ENCODE measurements at regions not wholly inside any gene's neighbourhood (a gene's known extent, or its start where the extent isn't known, plus 50 kb on each side); places are given as distances from the start of the nearest gene placed in this dataset.

DNA sequence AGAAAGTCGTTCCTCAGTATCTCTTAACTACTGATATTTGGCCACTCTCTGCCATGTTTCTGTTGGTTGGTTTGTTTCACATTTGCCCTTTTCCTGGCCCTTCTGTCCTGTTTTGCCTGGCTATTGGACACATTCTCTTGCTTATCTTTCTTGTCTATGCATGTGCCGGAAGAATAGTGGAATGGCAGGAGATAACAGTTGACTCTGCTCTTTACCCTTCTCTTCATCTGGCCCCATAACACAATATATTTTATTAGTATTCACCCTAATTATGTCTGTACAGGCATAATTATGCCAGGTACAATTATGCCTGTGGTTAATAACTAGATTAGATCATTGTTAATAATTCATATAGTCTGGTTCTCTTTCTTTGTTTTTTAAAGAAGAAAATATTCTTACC, 243.5 kb upstream of the LMO3 start:
- no peak for FAIRE-seq
- DNase-seq (ENCODE audit: insufficient read length, low spot score): no peak
- TF ChIP-seq, protein P1, sequence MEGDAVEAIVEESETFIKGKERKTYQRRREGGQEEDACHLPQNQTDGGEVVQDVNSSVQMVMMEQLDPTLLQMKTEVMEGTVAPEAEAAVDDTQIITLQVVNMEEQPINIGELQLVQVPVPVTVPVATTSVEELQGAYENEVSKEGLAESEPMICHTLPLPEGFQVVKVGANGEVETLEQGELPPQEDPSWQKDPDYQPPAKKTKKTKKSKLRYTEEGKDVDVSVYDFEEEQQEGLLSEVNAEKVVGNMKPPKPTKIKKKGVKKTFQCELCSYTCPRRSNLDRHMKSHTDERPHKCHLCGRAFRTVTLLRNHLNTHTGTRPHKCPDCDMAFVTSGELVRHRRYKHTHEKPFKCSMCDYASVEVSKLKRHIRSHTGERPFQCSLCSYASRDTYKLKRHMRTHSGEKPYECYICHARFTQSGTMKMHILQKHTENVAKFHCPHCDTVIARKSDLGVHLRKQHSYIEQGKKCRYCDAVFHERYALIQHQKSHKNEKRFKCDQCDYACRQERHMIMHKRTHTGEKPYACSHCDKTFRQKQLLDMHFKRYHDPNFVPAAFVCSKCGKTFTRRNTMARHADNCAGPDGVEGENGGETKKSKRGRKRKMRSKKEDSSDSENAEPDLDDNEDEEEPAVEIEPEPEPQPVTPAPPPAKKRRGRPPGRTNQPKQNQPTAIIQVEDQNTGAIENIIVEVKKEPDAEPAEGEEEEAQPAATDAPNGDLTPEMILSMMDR (IDR thresholded peaks at IDR 0.05; ENCODE audit: insufficient read depth, missing control alignments): no peak

DNA sequence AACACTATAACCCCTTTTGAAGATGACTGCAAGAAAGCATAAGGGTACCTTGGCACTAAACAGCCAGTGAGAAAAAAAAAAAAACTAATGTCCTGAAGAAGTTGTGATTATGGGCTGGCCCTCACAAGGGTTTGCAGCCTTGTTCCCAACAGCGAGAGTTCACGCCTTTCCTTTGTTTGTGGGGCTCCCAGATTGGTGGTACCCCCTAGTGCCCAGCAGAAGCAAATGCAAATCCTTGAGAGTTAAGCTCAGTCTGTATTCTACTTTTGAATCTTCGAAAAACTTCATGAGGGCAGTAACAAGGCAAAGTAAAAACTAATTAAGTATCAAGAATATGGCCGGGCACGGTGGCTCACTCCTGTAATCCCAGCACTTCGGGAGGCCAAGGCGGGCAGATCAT, 238.9 kb upstream of the LMO3 start:
- DNase-seq (ENCODE audit: insufficient read length, low spot score) (no peak), FAIRE-seq (no peak)
- TF ChIP-seq, protein P1 (IDR thresholded peaks at IDR 0.05; ENCODE audit: insufficient read depth, missing control alignments): no peak

DNA sequence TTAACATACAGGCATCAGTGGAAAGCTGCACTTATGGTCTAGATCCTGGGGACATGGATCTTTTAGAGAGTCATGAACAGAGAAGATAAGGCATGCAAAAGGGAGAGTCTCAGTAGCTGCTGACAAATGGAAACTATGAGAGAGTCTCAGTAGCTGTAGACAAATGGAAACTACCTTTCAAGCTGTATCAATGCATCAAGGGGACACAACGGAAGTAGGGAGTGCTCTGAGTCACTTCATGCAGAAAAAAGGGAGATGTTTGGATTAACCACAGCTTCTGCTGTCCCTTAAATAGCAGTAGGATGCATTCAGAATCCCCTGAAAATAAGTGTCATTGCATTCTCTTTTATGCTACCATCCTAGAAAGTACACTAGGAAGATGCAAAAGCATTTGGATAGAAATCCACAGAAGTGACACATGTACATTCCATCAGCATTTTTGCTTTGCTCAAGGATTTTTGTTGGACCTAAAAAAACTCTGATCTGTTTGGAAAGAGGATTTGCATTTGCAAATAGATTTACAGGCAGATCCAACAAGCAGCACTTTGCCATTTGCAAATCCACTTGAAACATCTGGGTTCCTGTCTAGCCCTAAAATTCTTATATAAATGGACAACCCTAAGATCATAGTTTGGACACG, 227.5 kb upstream of the LMO3 start:
- TF ChIP-seq, protein P1 (IDR thresholded peaks at IDR 0.05; ENCODE audit: insufficient read depth, missing control alignments): no peak
- DNase-seq (ENCODE audit: insufficient read length, low spot score) (no peak), FAIRE-seq (no peak)

GRCh38 chr12:16828891-16829290, 222.9 kb upstream of the LMO3 start:
- no peak for FAIRE-seq
- DNase-seq (ENCODE audit: insufficient read length, low spot score): no peak

GRCh38 chr12:16807731-16808130, 201.8 kb upstream of the LMO3 start:
- TF ChIP-seq, protein P1 (IDR thresholded peaks at IDR 0.05; ENCODE audit: insufficient read depth, missing control alignments): no peak
- no peak for DNase-seq (ENCODE audit: insufficient read length, low spot score)
- FAIRE-seq: no peak

More at GRCh38 chr12:16828891-16829290, 222.9 kb upstream of the LMO3 start:
- TF ChIP-seq, protein P1 (IDR thresholded peaks at IDR 0.05; ENCODE audit: insufficient read depth, missing control alignments): no peak

GRCh38 chr12:16796168-16796567, 190.2 kb upstream of the LMO3 start:
- FAIRE-seq: no peak

GRCh38 chr12:16789204-16789790, 183.3 kb upstream of the LMO3 start:
- FAIRE-seq (no peak), DNase-seq (ENCODE audit: insufficient read length, low spot score) (no peak)
- TF ChIP-seq, protein P1 (IDR thresholded peaks at IDR 0.05; ENCODE audit: insufficient read depth, missing control alignments): no peak

More at GRCh38 chr12:16796168-16796567, 190.2 kb upstream of the LMO3 start:
- TF ChIP-seq, protein P1 (IDR thresholded peaks at IDR 0.05; ENCODE audit: insufficient read depth, missing control alignments): no peak
- no peak for DNase-seq (ENCODE audit: insufficient read length, low spot score)

Measured in D721Med (cell line).